ENCODE measurements at regions not wholly inside any gene's neighbourhood (a gene's known extent, or its start where the extent isn't known, plus 50 kb on each side); places are given as distances from the start of the nearest gene placed in this dataset.

DNA sequence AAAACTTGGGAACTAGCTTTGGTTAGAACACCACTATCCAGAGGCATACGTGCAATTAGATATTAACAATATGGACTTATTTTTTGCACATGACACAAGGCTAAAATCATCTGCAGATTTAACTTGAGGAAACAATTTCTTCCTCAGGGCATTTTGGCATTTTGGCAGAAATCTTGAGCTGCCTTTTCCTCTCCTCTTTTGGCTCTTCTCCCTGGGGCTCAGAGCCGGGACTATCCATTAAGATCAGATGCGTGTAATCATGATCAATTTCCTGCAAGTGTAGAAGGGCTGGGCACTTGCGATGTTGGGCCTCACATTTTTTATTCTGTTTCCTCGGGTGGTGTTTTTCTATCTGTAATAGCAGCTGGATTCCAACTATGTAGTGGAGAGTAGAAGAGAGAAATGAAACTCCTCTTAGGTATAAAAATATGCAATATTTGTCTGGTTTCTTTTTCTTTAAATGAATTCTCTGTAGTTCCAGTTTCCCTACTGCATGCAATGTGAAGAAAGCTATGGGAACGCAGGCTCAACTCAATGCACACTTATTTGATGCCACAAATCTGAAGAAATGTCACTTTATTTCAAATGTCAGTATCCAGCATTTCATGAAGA is 1010.8 kb downstream of the FLRT2 start:
- no peak for DNase-seq

GRCh38 chr14:86539361-86540070 is 1009.6 kb downstream of the FLRT2 start:
- no peak for DNase-seq

DNA sequence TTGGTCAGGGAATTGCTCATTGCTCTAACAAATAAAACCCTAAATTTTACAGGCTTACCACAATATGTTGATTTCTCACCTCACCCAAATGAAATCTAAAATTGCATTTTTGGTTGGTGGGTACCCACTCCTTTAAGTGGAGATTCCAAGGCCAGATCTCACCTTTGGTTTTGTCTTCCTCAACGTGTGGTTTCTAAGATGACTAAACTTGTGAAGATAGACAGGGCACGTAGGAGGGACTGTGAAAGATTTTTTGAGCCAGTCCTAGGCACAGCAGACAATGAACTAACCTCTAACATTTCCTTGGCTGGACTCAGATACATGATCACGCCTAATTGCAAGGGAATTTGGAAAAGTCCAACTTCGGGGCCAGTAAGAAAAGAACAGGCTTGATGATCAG is 1003.9 kb downstream of the FLRT2 start:
- DNase-seq, result no peak

DNA sequence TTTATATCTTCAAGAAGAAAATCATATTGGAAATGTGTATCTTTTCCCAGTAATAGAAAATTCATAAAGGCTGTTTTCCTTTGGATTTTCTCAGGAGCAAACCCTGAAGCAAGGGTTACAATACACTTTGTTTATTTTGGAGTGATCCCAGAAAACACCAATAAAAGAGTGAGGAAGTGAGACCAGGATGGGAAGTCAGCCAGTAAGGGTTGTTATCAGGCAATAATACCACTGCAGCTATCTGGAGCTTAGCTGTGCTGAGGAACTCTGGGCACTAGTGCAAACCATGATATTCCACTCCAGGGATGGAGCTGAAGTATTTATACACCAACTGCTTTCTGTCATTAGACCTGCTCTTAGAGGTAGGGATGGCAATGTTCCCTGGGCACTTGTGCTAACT is 1002.3 kb downstream of the FLRT2 start:
- no peak for DNase-seq

GRCh38 chr14:86530457-86530856 is 1000.5 kb downstream of the FLRT2 start:
- no peak for DNase-seq

DNA sequence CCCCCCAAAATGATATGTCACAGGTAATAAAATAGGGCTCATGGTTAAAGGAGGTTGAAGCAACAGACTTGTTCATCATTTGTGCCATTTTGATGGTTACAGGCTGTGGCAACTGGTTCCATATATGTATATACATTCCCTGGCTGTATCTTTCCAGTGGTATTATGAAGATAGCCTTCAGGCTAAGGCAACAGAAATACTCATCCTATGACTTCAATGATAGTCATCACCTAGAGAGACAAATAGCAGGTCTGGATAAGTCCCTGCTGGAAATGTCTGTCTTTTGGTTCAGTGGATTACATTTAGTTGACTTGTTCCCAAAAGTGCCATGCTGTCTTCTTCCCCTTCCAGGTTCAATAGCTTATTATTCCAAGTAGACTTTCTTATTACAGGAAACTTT is 997.4 kb downstream of the FLRT2 start:
- DNase-seq, result no peak

GRCh38 chr14:86525673-86526072 is 995.7 kb downstream of the FLRT2 start:
- DNase-seq, result no peak

- DNase-seq, result no peak
Observed at GRCh38 chr14:86521843-86522242, 991.9 kb downstream of the FLRT2 start.

- DNase-seq, result no peak
Observed at GRCh38 chr14:86521031-86521730, 991.2 kb downstream of the FLRT2 start.

DNA sequence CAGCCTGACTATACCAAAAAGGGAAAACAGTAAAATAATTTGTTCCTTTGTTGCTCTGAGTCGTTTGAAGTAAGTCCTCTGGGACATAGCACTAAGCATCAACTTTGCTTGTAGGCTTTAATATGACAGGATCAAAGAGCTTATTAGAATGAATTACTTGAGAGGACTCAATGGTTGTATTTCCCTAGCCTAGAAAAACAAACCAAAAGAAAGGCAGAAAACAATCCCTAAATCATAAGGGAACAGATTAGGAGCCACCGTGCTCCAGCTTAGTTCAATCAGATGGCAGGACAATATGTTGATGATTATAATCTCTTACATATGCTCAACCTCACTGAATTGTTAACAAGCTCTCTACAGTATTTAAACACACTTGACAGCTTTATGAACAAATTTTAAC is 988.4 kb downstream of the FLRT2 start:
- DNase-seq, result no peak

DNA sequence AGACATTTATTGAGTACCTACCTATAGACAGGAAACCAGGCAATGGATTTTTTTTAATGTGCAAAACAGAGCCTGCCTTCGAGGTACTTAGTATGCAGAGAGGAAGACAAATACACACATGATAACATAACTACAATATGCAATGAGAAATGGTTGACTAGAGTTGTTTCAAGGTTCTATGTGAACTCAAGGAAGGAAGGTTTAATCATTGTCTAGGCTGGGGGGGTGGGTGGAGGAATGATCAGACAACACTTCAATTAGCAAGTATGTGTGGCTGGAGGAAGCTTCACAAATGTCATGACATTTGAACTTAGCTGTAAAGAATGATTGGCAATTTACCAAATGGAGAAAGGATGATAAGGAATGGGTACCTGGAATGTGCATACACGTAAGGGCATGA is 985.3 kb downstream of the FLRT2 start:
- DNase-seq, result no peak

- DNase-seq, result no peak
Observed at GRCh38 chr14:86513564-86513963, 983.6 kb downstream of the FLRT2 start.

DNA sequence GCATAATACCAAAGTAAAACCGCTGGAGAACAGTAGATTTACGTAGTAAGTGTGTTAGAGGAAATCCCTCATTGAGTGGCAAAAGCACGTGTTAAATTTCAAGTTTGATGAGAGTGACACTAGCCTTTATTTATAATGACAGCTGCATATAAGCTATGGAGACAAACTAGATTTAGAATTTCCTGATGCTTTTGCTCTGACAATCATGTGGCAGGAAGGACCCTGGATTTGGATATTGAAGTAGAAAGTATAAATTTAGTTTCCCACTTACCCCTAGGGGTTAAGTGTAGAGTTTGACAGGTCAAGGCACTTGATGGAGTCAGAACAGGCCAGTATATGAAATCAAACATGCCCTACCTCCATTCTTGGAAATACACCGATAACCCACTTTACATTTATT is 983.1 kb downstream of the FLRT2 start:
- no peak for DNase-seq

DNA sequence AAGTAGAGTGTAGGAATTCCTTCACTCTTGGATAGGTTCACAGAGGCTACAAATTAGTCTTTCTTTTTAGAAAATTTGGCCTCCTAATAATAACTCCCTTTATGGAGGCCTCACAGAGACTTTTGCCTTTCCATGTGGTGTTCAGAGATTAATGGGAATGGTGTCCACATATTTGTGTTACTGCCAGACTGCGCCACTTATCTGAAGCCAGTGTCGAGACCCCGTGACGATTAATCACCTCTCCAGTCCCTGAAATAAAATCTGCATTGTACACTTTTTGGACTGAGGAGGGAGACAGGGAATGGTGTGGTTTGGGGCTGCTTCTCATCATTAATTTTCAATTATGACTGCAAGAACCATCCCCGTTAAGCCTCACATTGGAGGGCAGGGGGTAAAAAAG is 980.5 kb downstream of the FLRT2 start:
- no peak for DNase-seq

DNA sequence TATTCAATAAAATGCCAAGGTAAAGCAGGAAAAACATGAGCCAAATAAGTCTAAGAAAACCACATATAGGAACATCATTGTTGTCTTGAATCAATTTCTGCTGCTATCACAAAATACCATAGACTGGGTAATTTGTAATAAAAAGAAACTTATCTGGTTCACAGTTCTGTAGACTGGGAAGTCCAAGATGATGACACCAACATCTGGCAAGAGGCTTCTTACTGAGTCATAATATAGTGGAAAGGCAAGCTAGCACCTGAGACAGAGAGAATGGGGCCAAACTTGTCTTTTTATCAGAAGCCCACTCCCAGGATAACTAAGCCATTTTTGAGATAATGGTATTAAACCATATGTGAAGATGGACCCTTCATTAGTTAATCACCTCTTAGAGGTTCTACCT is 975.9 kb downstream of the FLRT2 start:
- DNase-seq, result no peak

GRCh38 chr14:86501611-86502010 is 971.7 kb downstream of the FLRT2 start:
- no peak for DNase-seq

DNA sequence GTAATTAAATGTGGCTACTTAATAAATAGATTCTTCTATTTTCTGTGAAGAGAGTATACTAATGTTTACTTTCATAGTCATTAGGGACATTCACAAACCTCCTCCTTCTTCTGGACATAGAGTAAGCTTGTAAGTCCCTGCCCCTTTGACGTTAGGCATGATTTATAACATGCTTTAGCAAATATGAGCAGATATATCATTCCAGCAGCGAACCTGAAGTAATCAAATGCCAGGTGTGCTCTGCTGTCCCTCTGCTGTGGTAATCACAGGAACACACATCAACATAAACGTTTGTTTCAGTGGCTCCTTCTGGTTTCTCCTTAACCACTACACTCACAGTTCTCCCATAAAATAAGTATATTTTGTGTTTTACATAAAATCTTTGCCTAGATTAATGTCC is 961.8 kb downstream of the FLRT2 start:
- DNase-seq, result no peak

DNA sequence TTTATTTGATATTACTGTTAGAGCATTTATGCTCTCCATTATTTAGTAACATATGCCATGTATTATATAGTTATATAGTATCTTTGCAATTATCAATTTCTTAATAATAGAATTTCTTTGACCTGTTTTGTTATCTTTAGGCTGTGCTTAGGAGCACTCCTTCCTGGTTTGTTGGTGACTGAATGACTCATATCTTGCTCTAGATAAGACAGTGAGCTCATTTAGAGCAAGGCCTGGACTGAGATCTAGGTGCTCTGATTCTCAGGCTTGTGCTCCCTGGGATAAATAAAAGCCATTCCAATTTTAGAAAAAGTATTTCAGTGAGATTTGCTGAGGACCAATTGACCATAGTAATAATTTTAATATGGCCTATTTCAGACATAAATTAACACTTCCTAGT is 951.2 kb downstream of the FLRT2 start:
- DNase-seq, result no peak

GRCh38 chr14:86464341-86464740 is 934.4 kb downstream of the FLRT2 start:
- no peak for DNase-seq

GRCh38 chr14:86462193-86462753 is 932.3 kb downstream of the FLRT2 start:
- DNase-seq, result no peak

DNA sequence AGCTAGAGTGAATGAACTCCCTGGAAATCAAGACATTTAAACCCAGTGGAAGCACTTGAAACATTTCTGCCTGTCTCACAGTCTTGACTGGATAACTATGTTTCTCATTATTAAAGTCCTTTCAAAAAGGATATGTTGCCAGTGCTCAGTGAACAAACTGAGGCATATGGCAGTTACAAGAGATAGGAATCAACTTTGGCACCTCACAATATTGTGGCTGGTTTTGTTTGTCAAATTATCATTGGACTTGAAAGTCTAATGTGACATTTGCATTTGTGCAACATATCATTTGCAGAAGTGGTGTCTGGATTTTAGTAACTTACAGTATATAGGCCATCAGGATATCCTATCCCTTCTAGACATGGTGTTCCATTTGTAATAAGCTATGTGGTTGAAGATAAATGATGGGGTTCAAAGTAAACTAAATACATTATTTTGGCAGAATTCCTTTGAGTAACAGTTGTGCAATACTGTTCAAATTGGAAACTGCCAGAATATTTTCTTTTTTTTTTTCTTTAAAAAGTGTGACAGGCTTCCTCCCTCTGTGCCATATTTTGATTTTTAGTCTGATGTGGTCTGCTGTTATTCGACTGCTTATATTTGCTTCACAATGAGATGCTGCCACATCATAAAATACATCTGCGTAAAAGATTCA is 927.7 kb downstream of the FLRT2 start:
- no peak for DNase-seq

DNA sequence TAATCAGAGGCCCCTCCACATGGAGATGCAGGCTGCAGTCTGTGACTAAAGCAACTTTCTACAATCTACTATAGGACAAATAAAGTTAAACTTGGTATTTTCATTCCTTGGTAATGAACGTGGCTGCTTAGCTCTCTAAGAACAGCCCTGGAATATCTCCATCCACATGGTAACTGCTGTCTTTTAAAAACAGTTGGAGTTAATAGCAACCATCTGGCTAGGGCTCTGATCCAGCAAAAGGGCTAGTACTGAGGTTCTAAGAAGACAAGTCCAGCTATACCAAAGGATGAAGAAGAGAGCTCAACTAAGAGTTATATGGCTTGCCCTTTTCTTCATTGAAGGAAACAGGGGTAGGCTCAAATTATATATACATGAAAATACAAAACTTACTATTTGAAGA is 920.1 kb downstream of the FLRT2 start:
- no peak for DNase-seq

- DNase-seq, result no peak
Observed at GRCh38 chr14:86442135-86442534, 912.2 kb downstream of the FLRT2 start.

- peak; percentile 5 for DNase-seq
Observed at GRCh38 chr14:86430853-86431252, 900.9 kb downstream of the FLRT2 start.
